GM18517 (cell line): ENCODE measurements at regions not wholly inside any gene's neighbourhood (a gene's known extent, or its start where the extent isn't known, plus 50 kb on each side); places are given as distances from the start of the nearest gene placed in this dataset.
"Not testable (repeated sequence)": the region's sequence is repeated elsewhere in the genome, so short reads cannot be mapped to it uniquely, and the experiment has no call there.

Source experiments
- ATAC-seq: cut with Tn5 transposase; IDR thresholded peaks from one replicate; pipeline ENCODE4 v1.9.1; 2021; ENCODE audit warnings: mild to moderate bottlenecking, moderate library complexity; ENCODE audit not compliant: unreplicated experiment

GRCh38 chr14:51341338-51341737, 101.3 kb downstream of the TMX1 start:
- no peak for ATAC-seq

- ATAC-seq: no peak
Measured at GRCh38 chr14:51342226-51342625, 102.2 kb downstream of the TMX1 start.

DNA sequence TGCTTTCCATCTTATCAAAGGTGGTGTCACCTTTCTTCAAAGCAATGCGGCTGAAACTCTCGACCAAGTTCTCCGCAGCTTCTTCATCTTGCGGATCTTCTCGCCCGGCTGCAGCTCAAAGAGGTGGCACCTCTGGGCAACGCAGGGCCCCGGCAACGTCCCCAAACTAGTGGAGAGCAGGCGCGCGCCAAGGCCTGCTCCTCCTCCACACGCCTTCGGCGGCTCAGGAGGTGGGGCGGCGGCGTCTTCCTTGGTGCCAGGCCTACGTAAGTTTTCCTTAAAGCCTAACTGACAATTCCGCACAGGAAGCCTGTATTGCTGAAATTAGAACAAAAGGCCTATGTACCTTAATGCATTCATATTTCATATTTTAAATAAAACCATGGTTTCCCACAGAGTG, 112.0 kb downstream of the TMX1 start:
- ATAC-seq: no peak

DNA sequence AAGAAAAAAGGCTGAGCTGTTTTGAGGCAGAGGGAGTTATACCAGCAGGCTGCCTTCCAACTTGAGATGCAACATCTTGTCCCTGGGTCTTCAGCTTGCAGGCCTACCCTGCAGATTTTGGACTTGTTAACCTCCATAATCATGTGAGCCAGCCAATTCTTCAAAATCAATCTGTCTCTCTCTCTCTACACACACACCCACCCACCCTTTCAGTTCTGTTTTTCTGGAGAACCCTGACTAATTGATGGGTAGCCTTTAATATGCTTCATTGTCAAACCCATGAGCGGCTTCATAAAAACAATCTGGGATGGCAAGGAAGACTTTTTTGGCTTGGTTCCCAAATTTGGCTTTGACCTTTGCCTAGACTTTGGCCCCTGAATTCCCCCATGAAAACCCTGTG, 113.9 kb downstream of the TMX1 start:
- no peak for ATAC-seq

- ATAC-seq: no peak
Measured at GRCh38 chr14:51354846-51355245, 114.8 kb downstream of the TMX1 start.

DNA sequence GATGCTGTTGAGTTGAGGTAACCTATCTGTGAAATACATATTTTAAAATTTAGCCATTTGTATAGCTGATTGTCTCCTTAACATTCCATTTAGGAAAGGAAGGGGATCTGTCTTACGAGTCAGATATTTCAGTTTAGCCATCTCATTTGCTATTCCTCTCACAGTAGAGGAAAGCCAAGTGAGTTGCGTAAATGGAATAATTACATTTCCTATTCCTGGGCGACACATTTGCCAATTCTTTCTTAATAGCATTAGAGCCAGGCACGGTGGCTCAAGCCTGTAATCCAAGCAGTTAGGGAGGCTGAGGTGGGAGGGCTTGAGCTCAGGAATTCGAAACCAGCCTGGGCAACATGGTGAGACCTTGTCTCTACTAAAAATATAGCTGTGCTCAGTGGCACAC, 116.3 kb downstream of the TMX1 start:
- ATAC-seq: no peak

GRCh38 chr14:51357250-51357649, 117.2 kb downstream of the TMX1 start:
- ATAC-seq: no peak

GRCh38 chr14:51360592-51360991, 120.5 kb downstream of the TMX1 start:
- no peak for ATAC-seq

DNA sequence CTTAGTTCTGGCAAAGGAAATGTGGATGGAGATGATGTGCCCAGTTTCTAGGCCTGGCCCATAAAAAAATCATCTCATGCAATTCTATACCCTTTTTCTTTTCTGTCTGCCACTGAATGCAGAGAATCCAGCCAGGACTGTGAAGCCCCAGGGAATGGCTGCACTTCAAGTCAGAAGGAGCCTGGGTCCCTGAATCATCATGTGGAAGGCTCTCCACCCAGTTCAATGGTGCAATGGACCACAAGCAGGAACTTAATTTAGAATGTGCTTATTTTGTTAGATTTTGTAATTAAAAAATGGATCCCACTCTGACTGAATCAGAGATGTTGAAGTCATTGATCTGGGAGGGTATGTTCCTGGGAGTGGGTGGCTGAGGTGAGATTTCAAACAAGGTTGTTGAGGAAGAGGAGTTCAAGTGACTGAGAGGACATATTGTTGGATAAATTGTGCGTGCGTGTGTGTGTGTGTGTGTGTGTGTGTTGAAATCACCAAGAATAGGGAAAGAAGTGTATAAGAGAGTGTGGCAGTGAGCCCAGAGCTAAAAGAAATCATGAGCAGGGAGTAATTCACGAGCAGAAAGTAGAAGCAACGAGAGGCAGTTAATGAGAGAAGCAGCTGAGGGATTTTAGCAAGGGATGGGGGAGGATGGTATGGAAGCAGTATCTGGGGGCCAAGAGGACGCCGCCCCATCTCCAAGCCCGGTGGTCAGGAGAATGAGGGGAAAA, 125.4 kb downstream of the TMX1 start:
- ATAC-seq: no peak

DNA sequence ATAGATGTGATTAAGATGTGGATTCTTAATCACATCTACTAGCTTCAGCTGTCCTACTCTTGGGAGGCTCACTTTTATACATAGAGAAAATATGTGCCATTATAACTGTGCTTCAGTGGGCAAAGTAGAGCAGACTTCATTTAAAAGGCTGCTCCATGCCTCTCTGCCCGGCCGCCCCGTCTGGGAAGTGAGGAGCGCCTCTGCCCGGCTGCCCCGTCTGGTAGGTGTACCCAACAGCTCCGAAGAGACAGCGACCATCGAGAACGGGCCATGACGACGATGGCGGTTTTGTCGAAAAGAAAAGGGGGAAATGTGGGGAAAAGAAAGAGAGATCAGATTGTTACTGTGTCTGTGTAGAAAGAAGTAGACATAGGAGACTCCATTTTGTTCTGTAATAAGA, 126.4 kb downstream of the TMX1 start:
- ATAC-seq: not testable (repeated sequence)

DNA sequence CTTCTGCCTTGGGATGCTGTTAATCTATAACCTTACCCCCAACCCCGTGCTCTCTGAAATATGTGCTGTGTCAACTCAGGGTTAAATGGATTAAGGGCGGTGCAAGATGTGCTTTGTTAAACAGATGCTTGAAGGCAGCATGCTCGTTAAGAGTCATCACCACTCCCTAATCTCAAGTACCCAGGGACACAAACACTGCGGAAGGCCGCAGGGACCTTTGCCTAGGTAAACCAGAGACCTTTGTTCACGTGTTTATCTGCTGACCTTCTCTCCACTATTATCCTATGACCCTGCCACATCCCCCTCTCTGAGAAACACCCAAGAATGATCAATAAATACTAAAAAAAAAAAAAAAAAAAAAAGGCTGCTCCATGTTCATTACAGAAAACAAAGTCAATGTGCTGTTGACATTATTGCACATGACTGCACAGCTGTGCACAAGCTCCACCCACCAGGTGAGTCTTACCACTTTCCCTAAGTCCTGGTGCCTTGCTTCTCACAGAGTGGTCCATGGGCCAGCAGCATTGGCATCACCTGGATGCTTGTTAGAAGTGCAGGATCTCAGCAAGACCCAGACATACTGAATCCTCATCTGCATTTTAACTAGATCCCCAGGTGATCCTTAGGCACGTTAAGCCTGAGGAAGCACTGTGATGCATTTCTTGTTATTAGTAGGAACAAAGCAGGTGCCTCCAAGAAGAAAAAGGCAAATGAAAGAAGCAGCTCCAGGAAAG, 127.0 kb downstream of the TMX1 start:
- ATAC-seq: not testable (repeated sequence)

DNA sequence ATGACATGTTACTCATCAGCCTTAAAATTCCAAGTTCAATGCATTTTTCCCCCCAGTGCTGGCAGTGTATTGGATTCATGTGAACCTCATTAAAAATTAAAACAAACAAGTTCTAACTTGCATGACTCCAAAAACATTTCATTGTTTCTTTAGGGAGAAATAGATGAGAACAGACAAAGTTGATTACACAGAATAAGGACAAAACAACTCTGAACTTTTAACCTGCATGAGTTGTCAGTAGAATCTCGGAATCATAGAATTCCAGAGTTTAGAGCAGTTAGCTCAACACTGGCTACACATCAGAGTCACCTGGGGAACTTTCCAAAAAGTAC, 127.5 kb downstream of the TMX1 start:
- no peak for ATAC-seq

- ATAC-seq: no peak
Measured at GRCh38 chr14:51368721-51369163, 128.7 kb downstream of the TMX1 start.

DNA sequence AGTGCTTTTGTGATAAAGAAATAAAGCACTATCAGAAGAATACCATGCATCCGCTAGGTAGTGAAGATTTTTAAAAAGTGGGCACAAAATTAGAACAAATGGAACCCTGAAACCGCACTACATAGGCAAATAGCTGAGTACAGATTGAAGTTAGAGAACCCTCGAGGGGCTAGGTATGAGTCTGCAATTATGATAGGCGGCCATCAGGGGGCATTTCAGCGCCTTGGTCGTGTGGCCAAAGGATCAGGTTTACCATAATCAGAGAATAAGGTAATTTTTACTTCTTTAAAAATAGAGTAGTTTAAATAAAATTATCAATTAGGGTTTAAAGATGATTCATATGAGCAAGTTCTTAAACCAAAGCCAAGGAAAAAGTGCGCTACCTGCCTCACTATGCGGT, 129.8 kb downstream of the TMX1 start:
- ATAC-seq: no peak

GRCh38 chr14:51370758-51371386, 130.8 kb downstream of the TMX1 start:
- no peak for ATAC-seq

DNA sequence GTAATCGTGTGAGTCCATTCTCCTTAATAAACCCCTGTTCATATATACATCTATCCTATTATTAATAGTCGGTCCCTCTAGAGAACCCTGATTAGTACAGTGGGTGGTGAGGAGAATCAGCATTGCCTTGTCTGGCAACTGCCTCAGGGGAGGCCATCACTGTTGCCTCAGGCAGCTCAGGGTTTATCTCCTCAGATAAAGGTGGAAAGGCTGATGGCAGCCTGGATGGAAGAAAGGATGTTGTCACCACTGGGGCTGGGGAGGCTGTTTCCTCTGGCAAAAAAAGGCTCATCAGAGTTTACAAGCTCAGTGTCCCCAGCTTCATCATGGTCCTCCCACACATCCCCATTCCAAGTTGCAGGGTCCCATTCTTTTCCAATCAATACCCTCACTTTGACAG, 137.1 kb downstream of the TMX1 start:
- ATAC-seq: not testable (repeated sequence)

DNA sequence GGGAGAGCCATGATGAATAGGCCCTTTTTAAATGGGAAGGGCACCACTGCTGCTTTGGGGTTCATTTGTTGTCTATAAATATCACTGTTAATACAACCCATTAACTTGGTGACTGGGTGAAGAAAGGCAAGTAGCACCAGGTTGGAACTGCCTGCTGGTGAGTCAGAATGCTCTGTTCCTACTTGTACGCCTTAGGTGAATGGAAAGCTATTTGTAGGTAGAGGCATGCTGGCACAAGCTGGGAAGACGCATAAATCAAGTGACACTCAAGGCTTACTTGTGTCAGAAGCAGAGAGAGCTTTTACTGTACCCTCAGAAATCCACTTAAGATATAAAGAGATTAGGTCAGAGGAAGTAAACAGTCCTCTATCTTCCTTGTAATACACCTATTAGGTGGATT, 142.5 kb downstream of the TMX1 start:
- ATAC-seq: no peak

- no peak for ATAC-seq
Measured at GRCh38 chr14:51386411-51386810, 146.4 kb downstream of the TMX1 start.

DNA sequence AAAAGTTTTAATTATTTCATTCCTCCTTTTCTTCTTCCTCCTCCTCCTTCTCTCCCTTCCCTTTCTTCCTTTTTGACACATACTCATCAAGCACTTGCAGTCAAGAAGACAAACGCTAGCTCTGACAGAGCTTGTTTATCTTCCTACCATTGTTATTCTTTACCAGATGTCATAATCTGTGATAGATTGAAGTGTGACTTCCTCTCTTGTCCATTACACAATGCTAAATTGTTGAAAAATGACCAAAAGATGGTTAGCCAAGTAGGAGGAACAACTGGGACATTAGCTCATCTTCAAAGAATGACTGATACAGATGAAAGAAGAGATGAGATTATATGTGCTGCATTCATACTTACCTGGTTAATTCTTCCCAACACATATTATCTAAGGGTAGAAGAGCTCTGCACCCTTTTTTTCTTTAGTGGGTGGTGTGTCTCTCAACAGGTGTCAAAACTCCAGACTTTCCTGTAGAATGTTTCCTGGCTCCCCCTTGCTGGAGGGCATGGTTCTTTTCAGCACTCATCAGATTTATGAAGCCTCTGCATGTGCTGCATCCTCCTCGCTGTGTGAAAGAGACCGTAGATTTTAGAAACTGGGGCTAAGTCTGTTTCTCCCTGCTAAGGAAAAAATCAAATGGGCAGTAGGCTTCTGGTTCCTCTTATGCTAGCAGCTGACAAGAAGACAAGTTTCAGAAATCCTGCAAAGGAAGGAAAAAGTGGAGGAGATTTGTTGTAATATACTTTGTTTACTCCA, 147.1 kb downstream of the TMX1 start:
- no peak for ATAC-seq

DNA sequence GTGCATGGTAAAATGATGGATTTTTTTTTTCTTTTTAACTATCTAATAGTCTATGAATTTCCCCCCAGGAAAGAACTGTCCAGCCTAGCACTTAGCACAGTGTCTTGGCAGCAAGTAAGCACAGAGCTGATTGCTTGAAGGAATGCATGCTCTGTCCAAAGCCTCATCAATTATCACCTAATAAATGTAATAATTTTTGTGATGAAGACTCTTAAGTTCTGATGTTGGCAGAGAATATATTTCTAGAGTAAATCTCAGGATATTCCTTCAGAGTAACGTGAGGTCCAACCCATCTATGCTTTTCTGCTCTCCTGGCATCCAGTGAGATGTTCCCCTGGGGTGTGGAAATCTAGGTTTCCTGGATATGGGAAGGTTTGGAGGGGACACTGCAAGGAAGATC, 152.4 kb downstream of the TMX1 start:
- ATAC-seq: no peak

DNA sequence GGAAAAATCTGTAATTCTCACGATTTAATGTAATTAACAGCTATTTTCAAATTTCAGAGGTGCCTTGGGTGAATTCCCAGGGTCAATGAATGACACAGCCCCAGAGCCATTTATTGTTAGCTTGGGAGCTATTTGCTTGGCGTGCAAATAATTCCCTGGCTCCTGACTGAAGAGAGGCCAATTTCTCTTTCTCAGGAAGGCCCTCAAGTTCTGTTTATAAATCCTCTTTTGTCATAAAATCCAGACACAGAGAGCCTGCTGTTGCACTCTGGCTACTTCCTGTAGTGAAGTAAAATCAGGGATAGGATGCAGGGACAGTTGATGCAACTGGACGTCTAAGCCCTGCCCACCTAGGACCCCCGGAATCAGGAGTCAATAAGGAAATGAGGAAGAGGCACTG, 154.3 kb downstream of the TMX1 start:
- ATAC-seq: no peak
